WERI-Rb-1 (cell line): ENCODE measurements at regions not wholly inside any gene's neighbourhood (a gene's known extent, or its start where the extent isn't known, plus 50 kb on each side); places are given as distances from the start of the nearest gene placed in this dataset.
"Not testable (repeated sequence)": the region's sequence is repeated elsewhere in the genome, so short reads cannot be mapped to it uniquely, and the experiment has no call there.

Source experiments
- DNase-seq: peaks from one replicate; pipeline ENCODE4 v3.0.0-alpha.2; 2020
- H3K27ac ChIP-seq: fragments of 250-450 bp; sonication (Bioruptor Pico); 2 replicates; pipeline ENCODE4 v1.5.1; 2020; ENCODE audit warnings: mild to moderate bottlenecking, moderate library complexity
- H3K27me3 ChIP-seq: fragments of 250-450 bp; sonication (Bioruptor Pico); 2 replicates; pipeline ENCODE4 v1.5.1; 2021; ENCODE audit warnings: mild to moderate bottlenecking, low read depth, moderate library complexity; ENCODE audit not compliant: insufficient read depth, severe bottlenecking
- H3K36me3 ChIP-seq: fragments of 250-450 bp; sonication (Bioruptor Pico); 2 replicates; pipeline ENCODE4 v1.5.1; 2020; ENCODE audit warnings: mild to moderate bottlenecking, moderate library complexity
- H3K4me3 ChIP-seq: 2 replicates; pipeline ENCODE4 v1.5.1; 2011; ENCODE audit warnings: low read depth, mild to moderate bottlenecking, control low read depth, low read length
- H3K9me3 ChIP-seq: fragments of 250-450 bp; sonication (Bioruptor Pico); 2 replicates; pipeline ENCODE4 v1.5.1; 2021; ENCODE audit warnings: mild to moderate bottlenecking, moderate library complexity; ENCODE audit not compliant: severe bottlenecking
- TF ChIP-seq, protein P1 (sequence below): IDR thresholded peaks from 2 replicates; pipeline ENCODE4 v1.5.1; 2011; ENCODE audit warnings: low read depth, mild to moderate bottlenecking, control low read depth, inconsistent platforms, low read length

DNA sequence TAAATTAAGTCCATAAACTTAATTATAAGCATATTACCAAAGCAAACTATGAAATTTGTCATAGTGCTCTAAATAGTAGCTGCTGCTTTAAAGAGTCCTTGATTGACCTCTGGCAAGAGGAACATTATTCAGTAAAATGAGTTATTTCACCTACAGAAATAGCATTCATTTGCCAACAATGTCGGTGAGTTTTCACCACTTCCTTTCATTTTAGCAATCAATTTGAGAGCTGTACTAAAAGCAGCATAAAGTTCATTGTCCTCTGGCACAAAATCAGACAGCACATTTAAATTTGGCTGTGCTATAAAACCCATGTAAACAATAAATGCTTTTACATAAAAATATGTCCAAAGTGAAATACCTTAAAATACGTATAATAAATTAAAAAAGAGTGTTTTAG lies 1515.7 kb downstream of the SI start:
- TF ChIP-seq, protein P1, sequence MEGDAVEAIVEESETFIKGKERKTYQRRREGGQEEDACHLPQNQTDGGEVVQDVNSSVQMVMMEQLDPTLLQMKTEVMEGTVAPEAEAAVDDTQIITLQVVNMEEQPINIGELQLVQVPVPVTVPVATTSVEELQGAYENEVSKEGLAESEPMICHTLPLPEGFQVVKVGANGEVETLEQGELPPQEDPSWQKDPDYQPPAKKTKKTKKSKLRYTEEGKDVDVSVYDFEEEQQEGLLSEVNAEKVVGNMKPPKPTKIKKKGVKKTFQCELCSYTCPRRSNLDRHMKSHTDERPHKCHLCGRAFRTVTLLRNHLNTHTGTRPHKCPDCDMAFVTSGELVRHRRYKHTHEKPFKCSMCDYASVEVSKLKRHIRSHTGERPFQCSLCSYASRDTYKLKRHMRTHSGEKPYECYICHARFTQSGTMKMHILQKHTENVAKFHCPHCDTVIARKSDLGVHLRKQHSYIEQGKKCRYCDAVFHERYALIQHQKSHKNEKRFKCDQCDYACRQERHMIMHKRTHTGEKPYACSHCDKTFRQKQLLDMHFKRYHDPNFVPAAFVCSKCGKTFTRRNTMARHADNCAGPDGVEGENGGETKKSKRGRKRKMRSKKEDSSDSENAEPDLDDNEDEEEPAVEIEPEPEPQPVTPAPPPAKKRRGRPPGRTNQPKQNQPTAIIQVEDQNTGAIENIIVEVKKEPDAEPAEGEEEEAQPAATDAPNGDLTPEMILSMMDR: no peak
- no peak overlapping the region for H3K27ac ChIP-seq
- no peaks in the 10 kb centered on the region for H3K36me3 ChIP-seq
- no peak overlapping the region for H3K4me3 ChIP-seq
- DNase-seq: no peak
- peaks cover 4% of the 10 kb centered on the region for H3K9me3 ChIP-seq
- H3K27me3 ChIP-seq: no peaks in the 10 kb centered on the region

DNA sequence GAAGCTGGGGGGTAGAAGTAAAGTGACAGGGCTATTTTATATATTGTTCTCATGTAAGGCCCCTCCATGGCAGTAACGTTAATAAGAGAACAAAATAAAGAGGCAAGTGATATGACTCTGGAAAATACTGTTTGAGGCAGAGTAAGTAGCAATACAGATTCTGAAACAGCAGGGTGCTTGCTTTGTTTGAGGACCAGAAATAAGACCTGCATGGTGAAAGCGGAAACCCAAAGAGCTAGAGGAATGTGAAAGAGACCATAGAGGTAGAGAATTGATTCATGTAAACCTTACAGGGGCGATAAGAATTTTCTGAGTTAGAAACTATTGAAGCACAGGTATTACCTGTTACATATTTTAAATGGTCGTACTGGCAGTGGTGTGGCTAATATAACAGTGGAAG lies 1517.1 kb downstream of the SI start:
- Histone ChIP-seq H3K36me3 (no peaks in the 10 kb centered on the region), H3K4me3 (no peak overlapping the region), H3K9me3 (peaks cover 4% of the 10 kb centered on the region), H3K27me3 (no peaks in the 10 kb centered on the region), H3K27ac (no peak overlapping the region)
- no peak for DNase-seq
- TF ChIP-seq, protein P1: no peak

DNA sequence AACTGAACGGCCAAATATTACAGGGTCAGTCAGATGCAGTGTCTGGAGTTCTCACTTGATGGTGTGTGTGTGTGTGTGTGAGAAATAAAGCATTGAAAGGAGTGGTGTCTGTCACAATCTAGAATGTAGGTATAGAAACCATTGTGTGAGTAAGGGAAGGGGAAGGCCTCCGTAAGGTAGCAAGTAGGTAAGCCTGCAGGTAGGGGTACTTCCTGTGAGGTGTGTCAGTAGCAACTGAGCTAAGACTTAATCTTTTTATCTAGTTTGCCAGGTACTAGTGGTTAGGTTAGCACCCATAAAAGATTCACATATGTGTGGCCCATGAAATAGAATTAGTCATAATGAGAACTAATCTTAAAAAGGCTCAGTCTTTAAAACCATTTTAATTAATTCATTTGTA lies 1517.8 kb downstream of the SI start:
- Histone ChIP-seq H3K4me3 (no peak overlapping the region), H3K27me3 (no peaks in the 10 kb centered on the region), H3K36me3 (no peaks in the 10 kb centered on the region), H3K27ac (no peak overlapping the region), H3K9me3 (peaks cover 4% of the 10 kb centered on the region)
- TF ChIP-seq, protein P1: no peak
- DNase-seq: no peak

DNA sequence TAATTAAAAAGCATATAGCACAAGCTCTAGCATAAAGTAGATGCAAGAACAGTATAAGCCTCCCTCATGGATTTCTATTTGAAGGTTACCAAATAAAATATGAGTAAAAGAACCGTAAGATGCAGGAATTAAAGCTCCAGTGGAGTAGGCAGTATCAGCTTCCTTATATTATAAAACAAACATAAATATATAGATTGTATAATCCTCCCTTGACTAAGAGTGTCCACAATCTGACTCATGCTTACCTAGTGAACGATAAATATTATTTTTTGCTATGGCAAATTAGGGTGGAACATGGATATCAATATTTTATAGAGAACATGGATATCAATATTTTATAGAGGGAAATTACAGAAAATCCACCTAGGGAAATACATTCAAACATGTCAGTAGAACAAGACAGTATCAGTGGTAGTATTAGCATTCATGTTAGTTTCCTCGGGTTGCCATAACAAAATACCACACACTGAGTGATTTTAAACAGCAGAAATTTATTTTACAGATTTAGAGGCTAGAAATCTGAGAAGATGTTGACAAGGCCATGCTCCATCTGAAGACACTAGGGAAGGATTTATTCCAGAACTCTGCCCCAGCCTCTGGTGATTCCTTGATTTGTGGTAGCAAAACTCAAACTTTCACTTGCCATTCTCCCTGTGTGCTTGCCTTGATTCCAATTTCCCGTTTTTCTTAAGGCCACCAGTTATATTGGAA lies 1521.3 kb downstream of the SI start:
- Histone ChIP-seq H3K4me3 (no peak overlapping the region), H3K27me3 (no peaks in the 10 kb centered on the region), H3K27ac (no peak overlapping the region), H3K36me3 (no peaks in the 10 kb centered on the region), H3K9me3 (no peaks in the 10 kb centered on the region)
- TF ChIP-seq, protein P1: no peak
- no peak for DNase-seq

DNA sequence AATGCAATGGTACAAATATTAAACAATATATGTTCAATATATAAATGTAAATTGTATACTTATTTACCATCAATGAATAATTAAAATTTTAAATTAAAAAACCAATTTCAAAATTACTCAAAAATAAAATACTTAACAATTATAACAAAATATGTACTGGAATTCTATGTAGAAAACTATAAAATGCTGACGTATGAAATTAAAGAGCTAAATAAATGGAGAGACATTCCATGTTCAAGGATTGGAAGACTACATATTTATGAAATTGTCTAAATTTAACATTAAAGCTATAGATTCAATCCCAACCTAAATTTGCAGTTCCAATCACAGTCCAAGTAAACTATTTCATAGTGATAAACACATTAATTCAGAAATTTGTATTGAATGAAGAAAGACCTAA lies 1522.4 kb downstream of the SI start:
- Histone ChIP-seq H3K27me3 (no peaks in the 10 kb centered on the region), H3K36me3 (no peaks in the 10 kb centered on the region), H3K27ac (no peak overlapping the region), H3K9me3 (no peaks in the 10 kb centered on the region), H3K4me3 (no peak overlapping the region)
- TF ChIP-seq, protein P1: no peak
- DNase-seq: no peak

DNA sequence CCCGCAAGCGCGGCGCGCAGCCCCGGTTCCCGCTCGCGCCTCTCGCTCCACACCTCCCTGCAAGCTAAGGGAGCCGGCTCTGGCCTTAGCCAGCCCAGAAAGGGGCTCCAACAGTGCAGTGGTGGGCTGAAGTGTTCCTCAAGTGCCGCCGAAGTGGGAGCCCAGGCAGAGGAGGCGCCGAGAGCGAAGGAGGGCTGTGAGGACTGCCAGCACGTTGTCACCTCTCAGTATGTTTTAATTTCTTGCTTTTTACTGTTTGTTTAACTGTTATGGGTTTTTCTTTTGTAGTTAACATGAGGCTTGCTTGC lies 1525.7 kb downstream of the SI start:
- TF ChIP-seq, protein P1: no peak
- Histone ChIP-seq H3K27ac (no peak overlapping the region), H3K9me3 (no peaks in the 10 kb centered on the region), H3K4me3 (no peak overlapping the region), H3K27me3 (no peaks in the 10 kb centered on the region), H3K36me3 (no peaks in the 10 kb centered on the region)
- DNase-seq: no peak

DNA sequence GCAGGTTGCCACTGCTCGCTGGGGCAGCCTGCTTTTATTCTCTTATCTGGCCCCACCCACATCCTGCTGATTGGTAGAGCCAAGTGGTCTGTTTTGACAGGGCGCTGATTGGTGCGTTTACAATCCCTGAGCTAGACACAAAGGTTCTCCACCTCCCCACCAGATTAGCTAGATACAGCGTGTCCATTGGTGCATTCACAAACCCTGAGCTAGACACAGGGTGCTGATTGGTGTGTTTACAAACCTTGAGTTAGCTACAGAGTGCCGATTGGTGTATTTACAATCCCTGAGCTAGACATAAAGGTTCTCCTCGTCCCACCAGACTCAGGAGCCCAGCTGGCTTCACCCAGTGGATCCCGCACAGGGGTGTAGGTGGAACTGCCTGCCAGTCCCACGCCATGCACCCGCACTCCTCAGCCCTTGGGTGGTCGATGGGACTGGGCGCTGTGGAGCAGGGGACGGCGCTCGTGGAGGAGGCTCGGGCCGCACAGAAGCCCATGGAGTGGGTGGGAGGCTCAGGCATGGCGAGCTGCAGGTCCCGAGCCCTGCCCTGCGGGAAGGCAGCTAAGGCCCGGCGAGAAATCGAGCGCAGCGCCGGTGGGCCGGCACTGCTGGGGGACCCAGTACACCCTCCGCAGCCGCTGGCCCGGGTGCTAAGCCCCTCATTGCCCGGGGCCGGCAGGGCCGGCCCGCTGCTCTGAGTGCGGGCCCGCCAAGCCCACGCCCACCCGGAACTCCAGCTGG lies 1526.2 kb downstream of the SI start:
- not testable (repeated sequence) for H3K4me3 ChIP-seq, H3K27ac ChIP-seq, DNase-seq, H3K9me3 ChIP-seq, H3K36me3 ChIP-seq, H3K27me3 ChIP-seq
